ENCODE measurements at regions not wholly inside any gene's neighbourhood (a gene's known extent, or its start where the extent isn't known, plus 50 kb on each side); places are given as distances from the start of the nearest gene placed in this dataset.

- H3K79me1 ChIP-seq (ENCODE audit: insufficient read depth, low read depth, low read length, poor library complexity, severe bottlenecking) = no peaks in the 10 kb centered on the region
- no peaks in the 10 kb centered on the region for H3K9me3 ChIP-seq (ENCODE audit: control insufficient read depth, low read depth, low read length)
- H3K27ac Mint-ChIP-seq = no peak overlapping the region
- no peak overlapping the region for H3K23ac ChIP-seq (ENCODE audit: insufficient read length, low read depth, low read length)
- no peak overlapping the region for H2BK12ac ChIP-seq (ENCODE audit: insufficient read length, low read depth, low read length)
- H3K4ac ChIP-seq (ENCODE audit: low read depth, low read length) = no peak overlapping the region
- H3K14ac ChIP-seq (ENCODE audit: insufficient read depth, low read length) = no peak overlapping the region
- H3K18ac ChIP-seq (ENCODE audit: insufficient read length, low read depth, low read length) = no peak overlapping the region
- peaks cover 0 to 2% of the 10 kb centered on the region in 2 experiments; a peak in 1 of 5 replicates for H3K9me3 Mint-ChIP-seq
- no peaks in the 10 kb centered on the region for H4K20me1 ChIP-seq (ENCODE audit: control insufficient read depth, insufficient read depth, insufficient read length)
- no peak overlapping the region for H3K4me3 Mint-ChIP-seq
- no peak overlapping the region for H4K8ac ChIP-seq (replicated peaks; ENCODE audit: insufficient read length, low read depth, low read length)
- no peak for TF ChIP-seq CTCF (conservative IDR thresholded peaks at IDR 0.05)
- peaks cover 0 to 3% (median 0%) of the 10 kb centered on the region in 3 experiments; a peak in 2 of 7 replicates for H3K36me3 Mint-ChIP-seq (ENCODE audit: insufficient read depth in 1 of 3, low read depth in 3 of 3)
- H2BK5ac ChIP-seq (ENCODE audit: insufficient read length, low read length) = no peak overlapping the region
- no peak overlapping the region for H2AFZ ChIP-seq (ENCODE audit: low read length)
- no peaks in the 10 kb centered on the region for H3K23me2 ChIP-seq (ENCODE audit: insufficient read length, low read depth, low read length, poor library complexity, severe bottlenecking)
- no CpG with 5 or more reads among the region's 8 CpGs for WGBS (ENCODE audit: extremely low coverage, insufficient read length, low lambda C conversion rate)
- H4K5ac ChIP-seq (ENCODE audit: insufficient read length, low read depth, low read length) = no peak overlapping the region
- H3K4me1 ChIP-seq (ENCODE audit: insufficient read depth, low read length) = no peaks in the 10 kb centered on the region
- DNase-seq = no peak
- no peak overlapping the region for H2AK5ac ChIP-seq (ENCODE audit: insufficient read length, low read length)
- no peak overlapping the region for H3K4me2 ChIP-seq (ENCODE audit: insufficient read depth, insufficient read length, low read length)
- no peaks in the 10 kb centered on the region for H3K27me3 ChIP-seq (ENCODE audit: insufficient read depth, low read length)
- H3K4me1 Mint-ChIP-seq = no peaks in the 10 kb centered on the region
- no peak overlapping the region for H3K9ac ChIP-seq (ENCODE audit: extremely low read depth, insufficient read length, low read length)
- H3K56ac ChIP-seq (ENCODE audit: insufficient read length, low read depth, low read length) = no peak overlapping the region
- no peak overlapping the region for H2BK15ac ChIP-seq (ENCODE audit: low read depth, low read length)
- H2BK120ac ChIP-seq (ENCODE audit: low read depth, low read length, poor library complexity, severe bottlenecking) = no peak overlapping the region
- no peaks in the 10 kb centered on the region for H3K79me2 ChIP-seq (ENCODE audit: insufficient read depth, low read length)
- H3K27ac ChIP-seq (ENCODE audit: insufficient read length, low read depth, low read length) = no peak overlapping the region
- H3K27me3 Mint-ChIP-seq (ENCODE audit: low read depth) = peaks cover 2% of the 10 kb centered on the region; the same call in 1 of the 2 replicates
- no peak overlapping the region for H2BK20ac ChIP-seq (ENCODE audit: low read depth, low read length, poor library complexity, severe bottlenecking)
- H4K91ac ChIP-seq (ENCODE audit: insufficient read length, low read depth, low read length) = no peak overlapping the region
- no peak overlapping the region for H3T11ph ChIP-seq (ENCODE audit: low read length)
These were observed 871.5 kb downstream of the RNF144A start for GRCh38 chr2:7788736-7789135.

Measured in H9 (cell line).